Stimulated activated CD8-positive, alpha-beta memory T cell treated with anti-CD3 and anti-CD28 coated beads, Interleukin-4, amount 100 ng/mL, for 1 hour (primary cell): ENCODE measurements at regions not wholly inside any gene's neighbourhood (a gene's known extent, or its start where the extent isn't known, plus 50 kb on each side); places are given as distances from the start of the nearest gene placed in this dataset.
"Not testable (repeated sequence)": the region's sequence is repeated elsewhere in the genome, so short reads cannot be mapped to it uniquely, and the experiment has no call there.

Experiments used
- DNase-seq, 2 donors: peaks; one replicate each; pipeline ENCODE4 v3.0.0-alpha.2; 2020; ENCODE audit warnings: low read depth in 2 of 2, low spot score in 1 of 2

DNA sequence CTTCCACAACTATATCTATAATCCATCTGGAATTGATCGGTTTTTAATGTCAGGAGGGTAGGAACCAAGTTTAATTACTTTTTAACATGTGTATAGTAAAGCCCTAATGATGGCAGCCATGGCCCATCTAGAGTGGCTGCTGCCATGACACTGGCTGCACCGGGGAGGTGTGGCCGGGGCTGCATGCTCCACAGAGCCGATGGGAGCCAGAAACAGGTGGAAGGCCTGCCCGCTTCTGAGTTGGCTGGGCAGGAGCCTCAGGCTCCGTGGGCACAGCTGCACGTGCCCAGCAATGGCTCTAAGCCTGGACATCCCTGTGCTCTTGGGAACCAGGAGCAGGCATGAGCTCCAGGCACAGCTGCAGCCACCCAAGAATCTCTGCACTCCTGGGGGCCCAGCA, 73.0 kb downstream of the GBP6 start:
- DNase-seq: no peak

DNA sequence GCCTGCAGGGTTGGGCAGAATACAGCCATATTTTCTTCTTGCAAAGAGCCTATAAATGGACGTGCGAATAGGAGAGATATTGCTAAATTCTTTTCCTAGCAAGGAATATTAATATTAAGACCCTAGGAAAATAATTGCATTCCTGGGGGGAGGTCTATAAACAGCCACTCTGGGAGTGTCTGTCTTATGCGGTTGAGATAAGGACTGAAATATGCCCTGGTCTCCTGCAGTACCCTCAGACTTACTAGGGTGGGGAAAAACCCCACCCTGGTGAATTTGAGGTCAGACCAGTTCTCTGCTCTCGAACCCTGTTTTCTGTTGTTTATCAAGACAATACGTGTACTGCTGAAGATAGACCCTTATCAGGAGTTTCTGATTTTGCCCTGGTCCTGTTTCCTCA, 74.4 kb downstream of the GBP6 start:
- not testable (repeated sequence) for DNase-seq

DNA sequence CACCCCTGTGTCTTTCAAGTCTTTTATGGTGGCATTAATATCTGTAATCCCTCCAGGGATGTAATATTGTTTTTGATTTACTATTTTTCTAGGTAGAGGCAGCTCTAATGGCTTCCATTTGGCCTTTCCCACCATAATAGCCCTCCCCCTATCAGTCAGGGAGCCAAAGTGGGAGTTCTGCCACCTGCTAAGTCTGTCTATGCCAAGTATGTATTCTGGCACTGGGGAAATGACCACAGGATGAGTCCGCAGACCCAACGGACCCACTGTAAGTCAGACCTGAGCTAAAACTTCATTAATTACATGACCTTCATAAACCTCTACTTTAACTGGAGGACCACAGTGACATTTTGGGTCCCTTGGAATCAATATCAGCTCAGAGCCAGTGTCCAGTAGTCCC, 77.1 kb downstream of the GBP6 start:
- no peak for DNase-seq

DNA sequence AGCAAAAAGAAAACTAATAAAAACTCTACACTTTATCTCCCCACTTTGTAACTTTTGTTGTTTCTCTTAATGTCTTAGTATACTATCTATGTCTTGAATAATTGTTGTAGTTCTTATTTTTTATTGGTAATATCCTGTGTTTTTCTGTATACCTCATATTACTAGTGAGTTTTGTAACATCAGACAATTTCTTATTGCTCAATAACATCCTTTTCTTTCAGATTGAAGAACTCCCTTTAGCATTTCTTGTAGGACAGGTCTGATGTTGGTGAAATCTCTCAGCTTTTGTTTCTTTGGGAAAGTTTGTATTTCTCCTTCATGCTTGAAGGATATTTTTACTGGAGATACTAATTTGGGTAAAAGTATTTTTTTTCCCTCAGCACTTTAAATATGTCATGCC, 79.8 kb upstream of the LRRC8B start:
- DNase-seq: no peak

- no peak for DNase-seq
Observed at GRCh38 chr1:89451011-89451410, 73.6 kb upstream of the LRRC8B start.

GRCh38 chr1:89453123-89453972, 71.3 kb upstream of the LRRC8B start:
- DNase-seq: no peak

GRCh38 chr1:89454845-89455521, 69.6 kb upstream of the LRRC8B start:
- DNase-seq: peak; percentile 5 to 29

DNA sequence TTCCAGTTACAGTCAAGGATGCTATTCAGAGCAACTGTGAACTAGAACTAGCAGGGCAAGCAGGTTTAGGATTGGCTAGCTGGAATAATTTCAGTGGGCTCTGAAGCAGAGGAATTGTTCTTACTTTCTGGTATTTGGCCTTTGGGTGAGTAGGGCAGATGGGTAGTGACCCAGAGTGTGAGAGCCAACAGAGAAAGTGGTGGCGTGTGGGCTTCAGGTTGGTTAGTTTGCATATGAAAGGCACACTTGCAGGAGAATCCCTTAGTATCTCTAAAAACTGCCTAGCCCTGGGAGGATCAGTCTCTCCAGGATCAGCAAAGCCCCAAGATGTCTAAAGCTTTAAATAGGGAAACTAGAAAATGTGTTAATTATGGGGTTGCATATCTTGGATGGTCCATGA, 67.6 kb upstream of the LRRC8B start:
- DNase-seq: no peak

DNA sequence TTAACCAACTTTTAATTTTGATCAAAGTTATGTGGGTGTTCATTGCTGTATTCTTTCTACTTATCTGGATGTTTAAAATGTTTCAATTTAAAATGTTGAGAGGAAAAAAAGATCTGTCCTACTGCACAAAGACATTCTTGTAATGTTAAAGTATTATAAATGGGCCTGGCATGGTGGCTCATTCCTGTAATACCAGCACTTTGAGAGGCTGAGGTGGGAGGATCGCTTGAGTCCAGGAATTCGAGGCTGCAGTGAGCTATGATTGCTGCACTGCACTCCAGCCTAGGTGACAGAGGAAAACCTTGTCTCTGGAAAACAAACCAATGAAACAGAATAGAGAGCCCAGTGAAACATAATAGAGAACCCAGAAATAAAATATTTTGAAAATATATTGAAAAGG, 65.5 kb upstream of the LRRC8B start:
- DNase-seq: no peak

- DNase-seq: no peak
Observed at GRCh38 chr1:89460325-89460724, 64.3 kb upstream of the LRRC8B start.

DNA sequence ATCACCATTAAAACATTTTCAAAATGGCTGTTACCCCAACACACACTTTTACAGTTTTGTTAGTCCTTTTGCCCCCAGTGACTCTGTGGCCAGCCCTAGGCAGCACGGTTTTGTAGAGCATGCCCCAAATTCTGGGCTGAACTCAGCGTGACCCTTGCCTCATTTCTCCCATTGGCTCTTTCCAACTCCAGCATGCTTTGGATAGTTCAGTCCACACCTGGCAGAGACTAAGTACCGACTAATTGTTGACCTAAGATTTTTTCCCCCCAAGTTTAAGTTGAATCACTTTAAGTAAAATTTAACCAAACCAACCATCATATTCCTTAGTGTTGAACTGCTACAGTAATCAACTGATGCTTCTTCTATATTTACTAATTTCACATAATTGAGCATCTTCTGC, 62.4 kb upstream of the LRRC8B start:
- DNase-seq: no peak

- DNase-seq: no peak
Observed at GRCh38 chr1:89464008-89464407, 60.6 kb upstream of the LRRC8B start.

DNA sequence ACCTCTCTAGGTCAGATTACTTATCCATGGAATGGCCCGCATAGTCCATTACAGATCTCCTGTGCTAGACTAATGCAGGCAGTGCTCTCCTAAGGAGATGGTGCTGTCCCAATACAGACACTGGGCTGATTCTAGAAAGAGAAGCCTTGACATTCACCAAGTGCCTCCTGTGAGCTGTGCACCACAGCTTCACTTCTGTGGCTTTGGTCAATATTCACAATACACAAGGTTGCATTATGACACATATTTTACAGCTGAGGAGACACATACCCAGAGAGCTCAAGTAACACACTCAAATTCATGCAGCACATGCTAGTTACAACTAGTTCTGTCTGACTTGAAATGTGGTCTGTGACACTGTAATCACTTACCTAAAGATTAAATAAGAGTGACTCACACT, 59.4 kb upstream of the LRRC8B start:
- no peak for DNase-seq

- DNase-seq: no peak
Observed at GRCh38 chr1:89466307-89466930, 58.2 kb upstream of the LRRC8B start.

DNA sequence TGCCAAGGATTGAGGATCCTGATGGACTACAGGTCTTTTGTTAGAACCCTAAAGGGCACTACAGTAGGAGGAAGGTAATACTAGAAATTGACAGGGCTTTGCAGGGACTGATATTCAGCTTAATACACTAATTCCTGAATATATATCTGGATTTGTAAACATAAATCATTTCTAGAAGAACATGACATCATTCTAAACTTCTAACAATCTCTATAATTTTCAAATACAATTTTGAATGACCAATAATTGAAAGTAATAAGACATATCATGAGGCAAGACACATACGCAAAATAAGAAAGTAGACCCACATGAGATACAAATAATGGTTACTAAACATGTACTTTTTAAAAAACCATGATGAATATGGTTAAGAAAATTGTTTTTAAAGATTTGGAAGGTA, 52.4 kb upstream of the LRRC8B start:
- no peak for DNase-seq

GRCh38 chr1:89472886-89473417, 51.7 kb upstream of the LRRC8B start:
- no peak for DNase-seq
